GM06990 (cell line): ENCODE measurements at regions not wholly inside any gene's neighbourhood (a gene's known extent, or its start where the extent isn't known, plus 50 kb on each side); places are given as distances from the start of the nearest gene placed in this dataset.

Experiments
- DNase-seq: peaks from one replicate; pipeline ENCODE4 v3.0.0-alpha.2; 2011; ENCODE audit not compliant: insufficient read length; ENCODE audit errors: extremely low read depth
- H3K27me3 ChIP-seq: replicated peaks from 2 replicates; pipeline ENCODE4 v1.6.0; 2011; ENCODE audit warnings: low read length; ENCODE audit not compliant: control insufficient read depth, insufficient read depth
- H3K36me3 ChIP-seq: 2 replicates; pipeline ENCODE4 v1.5.1; 2011; ENCODE audit warnings: low read length; ENCODE audit not compliant: control insufficient read depth, insufficient read depth
- H3K4me3 ChIP-seq: replicated peaks from 2 replicates; pipeline ENCODE4 v1.5.1; 2011; ENCODE audit warnings: low read depth, mild to moderate bottlenecking, control low read depth, low read length
- TF ChIP-seq, protein P1 (sequence below): IDR thresholded peaks from 2 replicates; pipeline ENCODE4 v1.5.1; 2011; ENCODE audit warnings: low read length, control low read depth, mild to moderate bottlenecking, inconsistent platforms; ENCODE audit not compliant: insufficient read depth, poor library complexity, severe bottlenecking

GRCh38 chr2:45224993-45225380 is 215.7 kb upstream of the SIX2 start:
- Histone ChIP-seq H3K36me3 (no peaks in the 10 kb centered on the region), H3K4me3 (no peak overlapping the region), H3K27me3 (no peaks in the 10 kb centered on the region; the same call in 1 of the 2 replicates)
- TF ChIP-seq, protein P1, sequence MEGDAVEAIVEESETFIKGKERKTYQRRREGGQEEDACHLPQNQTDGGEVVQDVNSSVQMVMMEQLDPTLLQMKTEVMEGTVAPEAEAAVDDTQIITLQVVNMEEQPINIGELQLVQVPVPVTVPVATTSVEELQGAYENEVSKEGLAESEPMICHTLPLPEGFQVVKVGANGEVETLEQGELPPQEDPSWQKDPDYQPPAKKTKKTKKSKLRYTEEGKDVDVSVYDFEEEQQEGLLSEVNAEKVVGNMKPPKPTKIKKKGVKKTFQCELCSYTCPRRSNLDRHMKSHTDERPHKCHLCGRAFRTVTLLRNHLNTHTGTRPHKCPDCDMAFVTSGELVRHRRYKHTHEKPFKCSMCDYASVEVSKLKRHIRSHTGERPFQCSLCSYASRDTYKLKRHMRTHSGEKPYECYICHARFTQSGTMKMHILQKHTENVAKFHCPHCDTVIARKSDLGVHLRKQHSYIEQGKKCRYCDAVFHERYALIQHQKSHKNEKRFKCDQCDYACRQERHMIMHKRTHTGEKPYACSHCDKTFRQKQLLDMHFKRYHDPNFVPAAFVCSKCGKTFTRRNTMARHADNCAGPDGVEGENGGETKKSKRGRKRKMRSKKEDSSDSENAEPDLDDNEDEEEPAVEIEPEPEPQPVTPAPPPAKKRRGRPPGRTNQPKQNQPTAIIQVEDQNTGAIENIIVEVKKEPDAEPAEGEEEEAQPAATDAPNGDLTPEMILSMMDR: no peak
- no peak for DNase-seq

DNA sequence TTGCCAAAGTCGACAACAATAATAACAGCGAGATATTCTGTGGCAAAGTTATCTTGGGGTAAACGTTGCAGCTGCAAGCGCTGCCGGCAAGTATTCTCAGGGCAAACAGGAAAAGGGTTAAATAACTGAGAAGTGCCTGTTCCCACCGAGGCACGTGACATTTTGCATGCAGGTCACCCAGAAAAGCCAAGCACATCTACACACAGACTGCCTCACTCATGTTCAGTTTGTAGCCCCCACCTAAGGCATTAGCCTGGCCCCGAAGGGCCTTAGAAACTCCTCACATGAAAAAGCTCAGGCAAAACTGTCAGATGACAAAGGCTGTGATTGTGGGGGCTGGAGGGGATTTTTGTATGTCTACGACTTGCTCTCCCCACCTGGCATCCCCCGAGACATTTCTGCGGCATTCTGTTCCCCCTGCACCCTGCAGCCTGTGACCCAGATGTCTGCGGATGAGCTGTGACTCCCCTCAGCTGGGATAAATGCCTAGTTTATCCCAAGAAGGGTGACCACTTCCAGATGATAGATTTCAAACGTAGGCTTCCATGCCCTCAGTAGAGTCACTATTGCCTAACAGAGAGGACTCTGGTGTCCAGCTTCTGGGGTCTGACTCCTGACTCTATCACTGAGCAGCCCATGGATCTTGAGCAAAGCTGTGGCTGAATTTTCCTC is 215.2 kb upstream of the SIX2 start:
- DNase-seq: no peak
- Histone ChIP-seq H3K36me3 (no peaks in the 10 kb centered on the region), H3K4me3 (no peak overlapping the region), H3K27me3 (no peaks in the 10 kb centered on the region; the same call in 1 of the 2 replicates)
- TF ChIP-seq, protein P1: no peak

DNA sequence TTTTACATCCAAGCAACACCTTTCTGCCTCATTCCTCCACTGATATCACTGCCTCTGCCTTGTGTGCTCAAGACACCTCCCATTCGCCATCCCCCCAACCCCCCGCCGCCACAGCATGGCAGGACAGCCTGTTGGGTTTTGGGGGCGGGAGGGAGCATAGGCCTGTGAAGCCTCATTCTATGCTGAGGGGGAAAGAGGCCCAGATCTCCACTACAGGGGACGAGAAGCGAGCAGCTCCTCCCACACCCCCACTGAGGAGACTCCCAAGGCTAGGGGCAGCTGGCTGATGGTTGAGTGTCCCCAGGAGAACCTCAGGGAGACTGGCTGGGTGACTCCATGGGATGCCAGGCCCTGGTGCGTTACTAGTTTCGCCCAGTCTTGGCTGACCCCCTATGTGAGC is 214.3 kb upstream of the SIX2 start:
- Histone ChIP-seq H3K36me3 (no peaks in the 10 kb centered on the region), H3K4me3 (no peak overlapping the region), H3K27me3 (no peaks in the 10 kb centered on the region; the same call in 1 of the 2 replicates)
- no peak for DNase-seq
- TF ChIP-seq, protein P1: no peak

GRCh38 chr2:45220227-45220626 is 211.0 kb upstream of the SIX2 start:
- Histone ChIP-seq H3K27me3 (no peaks in the 10 kb centered on the region; the same call in 1 of the 2 replicates), H3K36me3 (no peaks in the 10 kb centered on the region), H3K4me3 (no peak overlapping the region)
- DNase-seq: no peak
- TF ChIP-seq, protein P1: no peak

DNA sequence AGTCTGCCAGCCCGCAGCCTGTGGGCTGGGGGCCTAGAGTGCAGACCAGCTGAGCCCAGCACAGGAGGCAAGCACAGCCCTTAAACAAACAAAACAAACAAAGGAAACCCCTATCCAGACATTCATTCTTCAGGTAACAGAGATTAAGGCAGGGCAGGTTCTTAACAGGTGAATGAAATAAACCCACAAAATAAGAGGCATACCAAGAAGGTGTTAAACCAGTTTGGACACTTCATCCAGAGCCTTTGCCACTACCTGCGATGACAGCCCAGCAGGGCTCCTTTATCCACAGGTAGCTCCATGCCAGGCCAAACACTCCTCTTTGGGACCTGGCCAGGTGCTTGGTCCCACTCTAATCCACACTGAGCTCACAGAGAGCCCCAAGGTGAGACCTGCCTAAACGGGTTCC is 209.7 kb upstream of the SIX2 start:
- no peak for DNase-seq
- no peaks in the 10 kb centered on the region; the same call in 1 of the 2 replicates for H3K27me3 ChIP-seq
- TF ChIP-seq, protein P1: no peak

More for the DNA sequence above, 209.7 kb upstream of the SIX2 start:
- no peaks in the 10 kb centered on the region for H3K36me3 ChIP-seq
- H3K4me3 ChIP-seq: no peak overlapping the region
